HEK293T (cell line): ENCODE measurements at regions not wholly inside any gene's neighbourhood (a gene's known extent, or its start where the extent isn't known, plus 50 kb on each side); places are given as distances from the start of the nearest gene placed in this dataset.

Experiments
- BHLHE40 ChIP-seq: fragments of 450-650 bp; IDR thresholded peaks from 2 replicates; pipeline ENCODE4 v1.6.1; 2016; ENCODE audit warnings: mild to moderate bottlenecking, moderate library complexity, borderline replicate concordance
- FOXM1 ChIP-seq: fragments of 450-650 bp; IDR thresholded peaks from 2 replicates; pipeline ENCODE4 v1.6.1; 2017; ENCODE audit warnings: mild to moderate bottlenecking, borderline replicate concordance
- L3MBTL2 ChIP-seq: fragments of 450-650 bp; conservative IDR thresholded peaks from 2 replicates; pipeline ENCODE4 v1.6.1; 2016; ENCODE audit warnings: mild to moderate bottlenecking

GRCh38 chrX:9137152-9137551 is 103.2 kb upstream of the FAM9B start:
- TF ChIP-seq L3MBTL2: no peak
- TF ChIP-seq BHLHE40: no peak
- TF ChIP-seq FOXM1: no peak
